GM21576 (cell line): ENCODE measurements at regions not wholly inside any gene's neighbourhood (a gene's known extent, or its start where the extent isn't known, plus 50 kb on each side); places are given as distances from the start of the nearest gene placed in this dataset.

Source experiments
- ATAC-seq: cut with Tn5 transposase; IDR thresholded peaks from one replicate; pipeline ENCODE4 v1.9.1; 2021; ENCODE audit warnings: mild to moderate bottlenecking, moderate library complexity; ENCODE audit not compliant: unreplicated experiment

DNA sequence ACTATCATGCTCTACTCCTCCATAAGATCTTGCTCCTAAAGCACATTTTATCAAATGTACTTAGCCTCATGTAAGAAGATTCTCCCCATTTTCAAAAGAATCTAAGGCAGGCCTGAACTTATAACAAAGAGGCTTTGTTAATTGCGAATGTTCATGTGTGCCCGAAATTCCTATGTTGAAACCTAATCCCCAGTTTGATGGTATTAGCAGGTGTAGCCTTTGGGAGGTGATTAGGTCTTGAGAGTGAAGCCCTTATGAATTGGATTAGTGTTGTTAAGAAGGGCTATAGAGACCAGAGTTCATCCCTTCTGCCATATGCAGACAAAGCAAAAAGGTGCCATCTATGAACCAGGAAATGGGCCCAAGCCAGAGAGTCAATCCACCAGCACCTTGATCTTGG lies 234.5 kb downstream of the PAX3 start:
- ATAC-seq = no peak

GRCh38 chr2:222058819-222059445 lies 239.9 kb downstream of the PAX3 start:
- ATAC-seq = no peak

DNA sequence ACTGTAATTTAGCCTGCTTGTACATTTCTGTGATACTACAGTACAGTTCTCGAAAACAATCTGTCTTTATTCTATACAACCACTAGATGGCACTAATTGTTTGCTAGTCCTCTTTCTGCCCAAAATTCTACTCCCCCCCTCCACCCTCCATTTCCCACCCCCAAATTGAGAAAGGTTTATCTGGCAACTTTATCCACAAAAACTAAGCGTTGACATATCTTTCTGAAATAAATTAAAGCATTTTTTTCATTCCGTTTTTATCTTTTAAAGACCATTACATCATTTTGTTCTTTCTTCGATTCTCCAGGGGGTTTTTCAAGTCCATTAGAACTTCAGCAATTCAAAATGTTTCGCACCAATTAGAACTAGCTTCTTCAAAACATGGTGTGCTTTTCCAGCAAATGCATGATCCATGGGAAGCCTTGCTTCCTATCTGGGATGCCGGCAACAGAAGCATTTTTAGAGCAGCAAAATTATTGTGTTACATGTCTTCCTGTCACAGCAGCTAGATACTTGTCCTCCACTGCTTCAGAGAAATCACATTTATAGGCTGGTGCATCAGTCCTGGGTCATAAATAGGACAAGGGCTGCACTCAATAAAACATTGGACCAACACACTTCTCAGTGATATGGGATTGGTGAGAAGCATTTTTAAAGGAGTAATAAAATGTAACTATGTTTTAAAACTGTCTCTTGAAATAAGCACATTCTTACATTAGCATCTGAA lies 241.3 kb downstream of the PAX3 start:
- no peak for ATAC-seq

DNA sequence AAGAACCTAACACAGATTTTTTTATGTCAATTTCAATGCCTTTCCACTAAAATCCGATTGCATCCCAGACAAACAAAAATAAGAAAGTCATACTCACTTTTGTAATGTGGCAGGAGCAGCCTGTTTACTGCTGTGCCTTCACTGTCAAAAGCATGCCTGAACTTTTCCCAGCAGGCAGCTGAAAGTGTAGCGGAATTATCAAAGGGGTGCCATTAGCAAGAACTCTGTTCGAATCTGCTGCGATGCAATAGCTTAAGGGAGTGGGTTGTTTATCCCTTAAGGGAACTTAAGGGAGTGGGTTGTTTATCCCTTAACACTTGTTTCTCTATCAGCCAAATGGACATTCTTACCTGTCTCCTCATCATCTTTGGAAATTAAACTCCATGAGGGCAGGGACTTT lies 243.5 kb downstream of the PAX3 start:
- ATAC-seq = no peak

DNA sequence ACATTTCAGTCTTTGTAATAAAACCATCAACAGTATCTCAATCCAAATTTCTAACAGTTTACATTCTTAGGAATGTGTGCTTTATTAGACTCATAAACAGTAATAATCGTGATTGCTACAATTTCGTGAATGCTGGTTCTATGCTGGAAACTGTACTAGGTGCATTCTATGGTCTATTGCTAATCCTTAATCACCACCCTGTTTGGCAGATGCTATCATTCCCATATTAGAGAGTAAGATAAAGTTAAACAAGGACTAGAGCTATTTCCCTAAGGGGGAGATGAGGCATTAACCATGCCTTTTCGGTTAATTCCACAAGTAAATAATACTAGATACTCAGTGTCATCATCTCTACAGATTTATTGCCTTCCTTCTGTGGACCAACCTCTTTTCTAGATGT lies 244.0 kb downstream of the PAX3 start:
- ATAC-seq = no peak

- ATAC-seq = peak; percentile 56
These were observed 245.8 kb downstream of the PAX3 start for GRCh38 chr2:222052934-222053367.

DNA sequence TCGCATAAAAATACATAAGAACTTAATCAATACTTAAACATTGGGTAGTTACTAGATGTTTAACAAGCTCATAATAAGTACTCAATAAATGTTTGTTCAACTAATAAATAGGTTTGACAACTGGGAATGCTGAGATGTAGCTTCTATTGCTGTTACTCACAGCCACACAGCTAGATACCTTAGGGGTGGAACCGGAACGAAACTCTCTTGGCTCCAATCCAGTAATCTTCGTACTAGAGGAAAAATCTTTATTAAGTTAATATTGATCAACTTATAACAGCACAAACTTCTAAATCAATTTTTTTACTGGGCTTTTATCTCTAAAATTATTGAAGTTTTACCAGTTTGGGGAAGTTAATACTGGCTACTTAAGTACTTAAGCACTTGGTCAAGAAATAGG lies 247.8 kb downstream of the PAX3 start:
- no peak for ATAC-seq

GRCh38 chr2:222049946-222050345 lies 248.9 kb downstream of the PAX3 start:
- ATAC-seq = no peak

DNA sequence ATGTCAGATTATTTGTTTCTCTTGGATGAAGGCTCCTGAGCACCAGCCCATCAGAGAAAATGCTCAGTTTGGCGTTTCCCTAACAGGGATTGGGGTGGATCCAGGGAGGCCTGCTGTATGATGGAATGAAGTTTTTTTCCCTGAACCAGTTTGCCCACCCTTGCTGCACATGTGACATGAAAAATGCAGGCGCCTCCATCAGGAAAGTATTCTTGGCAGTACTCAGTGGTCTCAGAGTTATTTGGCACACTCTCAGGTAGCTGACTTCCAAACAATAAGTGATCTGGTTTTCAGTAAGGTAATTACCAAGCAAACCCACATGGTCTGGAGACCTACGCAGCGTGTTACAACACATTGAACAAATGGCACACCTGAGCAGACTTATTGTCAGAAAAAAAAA lies 254.9 kb downstream of the PAX3 start:
- no peak for ATAC-seq

DNA sequence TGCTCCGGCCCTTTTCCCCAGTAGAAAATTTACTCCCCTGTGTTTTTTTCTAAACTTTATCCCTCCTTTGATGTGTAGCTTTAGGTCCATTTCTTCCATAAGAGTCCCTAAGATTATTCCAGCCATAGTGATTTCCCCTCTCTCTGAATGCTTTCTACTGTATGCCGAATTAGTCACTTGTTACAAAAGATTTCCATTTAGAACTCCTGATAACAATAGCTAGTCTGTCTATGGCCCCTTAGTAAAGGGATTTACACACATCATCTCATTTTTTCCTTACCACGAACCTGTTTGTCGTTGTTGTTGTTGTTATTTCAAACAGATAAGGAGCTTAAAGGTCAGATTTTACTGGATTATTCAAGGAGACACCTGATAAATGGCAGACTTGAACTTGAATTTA lies 256.1 kb downstream of the PAX3 start:
- ATAC-seq = no peak

DNA sequence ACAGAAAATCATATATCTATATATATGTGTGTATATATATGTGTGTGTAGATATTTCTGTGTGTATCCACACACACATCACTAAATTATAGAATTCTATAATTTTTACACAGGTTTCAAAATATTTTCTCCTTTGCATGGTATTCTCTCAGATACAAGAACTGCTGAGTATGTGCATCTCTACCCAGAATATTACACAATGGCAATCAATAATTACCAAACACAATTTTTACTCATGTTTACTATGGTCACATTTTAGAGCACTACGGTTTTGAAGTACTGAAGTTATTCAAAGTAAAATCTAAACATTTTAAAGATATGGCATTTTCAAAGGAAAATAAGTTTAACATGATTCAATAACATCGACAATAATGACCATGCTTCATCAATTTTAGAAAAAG lies 258.5 kb downstream of the PAX3 start:
- ATAC-seq = no peak

- no peak for ATAC-seq
These were observed 259.0 kb downstream of the PAX3 start for GRCh38 chr2:222039821-222040220.

GRCh38 chr2:222038067-222038802 lies 260.6 kb downstream of the PAX3 start:
- ATAC-seq = no peak

GRCh38 chr2:222037211-222037610 lies 261.6 kb downstream of the PAX3 start:
- ATAC-seq = no peak

DNA sequence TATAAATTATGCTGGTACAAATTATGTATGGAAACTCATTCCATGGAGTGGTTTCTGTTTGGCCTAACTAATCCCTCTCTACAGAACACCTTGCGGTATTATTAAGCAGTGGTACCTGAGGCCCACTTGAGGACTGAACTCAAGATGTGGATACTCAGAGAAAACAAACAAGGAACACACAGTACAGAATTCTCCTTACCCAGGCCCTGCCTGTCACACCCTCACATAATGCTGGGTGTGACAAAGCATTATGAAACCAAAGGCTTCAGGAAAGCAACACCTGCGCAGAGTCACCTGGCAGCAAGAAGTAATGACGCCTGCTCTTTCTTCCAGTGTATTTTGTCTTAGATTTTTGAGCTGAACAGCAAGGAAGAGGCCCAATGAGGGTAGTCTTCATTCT lies 264.7 kb downstream of the PAX3 start:
- no peak for ATAC-seq

DNA sequence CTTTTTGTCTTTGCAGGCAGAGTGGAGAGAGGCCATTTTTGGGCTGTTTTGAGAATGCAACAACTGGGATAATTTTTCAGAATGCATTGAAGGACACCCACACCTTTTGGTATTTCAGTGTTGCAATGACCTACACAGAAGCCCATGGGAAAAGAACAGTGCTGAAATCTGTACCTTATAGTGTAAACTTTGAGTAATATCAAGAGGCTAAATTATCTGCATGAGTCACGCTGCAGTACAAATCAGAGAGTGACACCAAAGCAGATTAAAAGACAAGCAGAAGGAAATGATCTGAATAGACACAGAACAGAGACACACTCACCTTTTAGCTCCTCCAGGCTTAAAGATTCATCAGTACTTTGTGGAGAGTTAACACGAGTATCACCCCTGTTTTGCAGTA lies 265.3 kb downstream of the PAX3 start:
- ATAC-seq = no peak

DNA sequence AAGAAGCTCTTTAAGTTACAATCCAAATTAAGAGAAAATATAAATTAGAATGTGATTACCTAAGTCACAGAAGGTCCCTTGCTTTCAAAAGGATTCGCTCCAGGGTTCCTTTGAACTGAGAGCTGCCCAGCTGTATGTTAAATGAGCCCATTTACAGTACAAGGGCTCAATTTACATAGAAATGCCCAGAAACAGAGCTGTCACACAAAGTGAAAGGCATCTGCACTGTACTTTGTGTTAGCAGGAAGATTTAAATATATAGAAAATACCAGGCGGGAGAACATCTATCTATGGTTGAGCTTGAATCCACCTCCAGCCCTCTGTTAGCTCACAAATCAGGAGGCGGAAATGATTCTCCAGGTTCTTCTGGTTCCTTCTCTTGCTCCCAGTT lies 272.9 kb downstream of the PAX3 start:
- ATAC-seq = no peak

GRCh38 chr2:222024932-222025880 lies 273.6 kb downstream of the PAX3 start:
- ATAC-seq = no peak

DNA sequence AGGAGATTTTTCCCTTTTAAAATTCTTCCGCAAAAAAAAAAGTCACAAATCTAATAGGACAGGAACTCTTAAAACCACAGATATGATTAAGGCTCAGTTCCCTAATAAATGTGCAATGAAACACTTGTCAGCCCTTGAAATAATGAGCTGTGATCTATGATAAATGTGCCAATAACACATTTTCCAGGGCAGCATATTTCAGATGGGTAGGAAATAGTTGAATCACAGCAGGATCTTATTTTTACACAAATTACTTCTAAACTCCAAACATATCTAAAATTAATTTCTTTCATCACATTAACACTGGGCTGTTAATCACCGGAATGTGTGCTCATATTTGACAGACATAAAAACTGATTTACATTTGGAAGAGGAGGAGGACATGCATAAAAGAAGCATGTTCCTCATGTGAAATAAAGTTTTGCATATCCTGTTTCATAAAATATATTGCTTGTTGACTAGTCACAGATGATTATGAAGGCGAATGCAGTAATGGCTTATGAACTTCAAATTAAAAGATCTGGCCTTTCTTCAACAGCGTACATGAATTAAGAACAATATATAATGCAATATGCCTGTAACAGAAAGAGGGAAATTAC lies 281.4 kb downstream of the PAX3 start:
- no peak for ATAC-seq

DNA sequence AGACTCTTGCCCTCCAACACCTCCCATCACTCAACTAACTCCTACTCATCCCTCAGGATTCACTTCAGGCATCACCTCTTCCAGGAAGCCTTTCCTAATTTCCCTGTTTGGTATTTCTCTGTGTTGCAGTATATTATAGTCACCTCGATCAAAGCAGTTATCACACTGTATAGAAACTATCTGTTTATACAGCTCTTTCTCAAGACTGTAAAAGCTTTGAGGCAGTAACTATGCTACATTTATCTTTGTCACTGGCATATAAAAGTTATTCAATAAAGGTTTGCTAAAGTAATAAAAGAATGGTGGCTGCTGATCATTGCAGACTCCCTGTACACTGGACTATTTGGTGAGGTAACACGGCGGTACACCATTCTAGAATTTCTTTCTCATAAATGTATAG lies 284.9 kb downstream of the PAX3 start:
- no peak for ATAC-seq

DNA sequence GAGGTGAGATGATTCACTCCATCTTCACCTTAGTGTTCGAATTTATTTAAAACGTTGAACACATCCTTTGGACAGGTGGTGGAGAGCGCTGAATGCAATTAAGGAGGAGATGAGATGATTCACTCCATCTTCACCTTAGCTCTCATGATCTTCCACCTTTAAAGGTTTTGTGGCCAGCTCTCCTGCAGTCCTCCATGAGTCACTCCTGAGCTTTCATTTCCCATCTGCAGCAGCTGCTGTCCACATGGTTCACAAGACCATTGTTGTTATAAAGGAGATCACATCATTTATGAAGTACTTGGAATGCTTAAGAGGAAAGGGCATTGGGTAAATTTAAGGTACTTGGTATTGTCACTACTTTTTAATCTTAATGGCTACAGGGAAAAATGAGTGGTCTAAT lies 298.5 kb downstream of the PAX3 start:
- ATAC-seq = no peak
